Loucy (cell line): ENCODE measurements at regions not wholly inside any gene's neighbourhood (a gene's known extent, or its start where the extent isn't known, plus 50 kb on each side); places are given as distances from the start of the nearest gene placed in this dataset.

Source experiments
- EZH2phosphoT487 ChIP-seq: fragments of 200-600 bp; IDR thresholded peaks from 2 replicates; pipeline ENCODE4 v1.6.1; 2018; ENCODE audit warnings: antibody characterized with exemption, mild to moderate bottlenecking, moderate library complexity, borderline replicate concordance
- TF ChIP-seq, protein P1 (sequence below): fragments of 200-600 bp; sonication (generic); conservative IDR thresholded peaks from 2 replicates; pipeline ENCODE4 v1.5.1; 2014; ENCODE audit warnings: mild to moderate bottlenecking, antibody characterized with exemption, low read length

DNA sequence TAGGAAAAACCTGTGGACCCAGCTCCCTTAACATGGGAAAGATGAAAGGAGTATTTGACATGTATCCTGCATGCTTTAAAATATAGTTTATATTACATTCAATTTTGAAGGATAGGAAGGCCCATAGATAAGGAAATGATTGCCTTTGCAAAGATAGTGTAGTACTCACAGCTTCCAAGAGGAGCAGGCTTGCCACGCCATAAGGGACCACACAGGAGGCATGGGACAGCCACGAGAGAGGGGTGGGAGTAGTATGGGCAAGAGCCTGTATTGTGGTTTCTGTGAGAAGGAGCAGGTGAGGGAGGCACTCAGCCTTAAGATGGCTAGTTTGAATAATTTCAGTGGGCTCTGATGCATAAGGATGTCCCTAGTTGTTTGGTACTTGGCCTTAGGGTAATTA, 740.3 kb downstream of the SATB2 start:
- TF ChIP-seq, protein P1, sequence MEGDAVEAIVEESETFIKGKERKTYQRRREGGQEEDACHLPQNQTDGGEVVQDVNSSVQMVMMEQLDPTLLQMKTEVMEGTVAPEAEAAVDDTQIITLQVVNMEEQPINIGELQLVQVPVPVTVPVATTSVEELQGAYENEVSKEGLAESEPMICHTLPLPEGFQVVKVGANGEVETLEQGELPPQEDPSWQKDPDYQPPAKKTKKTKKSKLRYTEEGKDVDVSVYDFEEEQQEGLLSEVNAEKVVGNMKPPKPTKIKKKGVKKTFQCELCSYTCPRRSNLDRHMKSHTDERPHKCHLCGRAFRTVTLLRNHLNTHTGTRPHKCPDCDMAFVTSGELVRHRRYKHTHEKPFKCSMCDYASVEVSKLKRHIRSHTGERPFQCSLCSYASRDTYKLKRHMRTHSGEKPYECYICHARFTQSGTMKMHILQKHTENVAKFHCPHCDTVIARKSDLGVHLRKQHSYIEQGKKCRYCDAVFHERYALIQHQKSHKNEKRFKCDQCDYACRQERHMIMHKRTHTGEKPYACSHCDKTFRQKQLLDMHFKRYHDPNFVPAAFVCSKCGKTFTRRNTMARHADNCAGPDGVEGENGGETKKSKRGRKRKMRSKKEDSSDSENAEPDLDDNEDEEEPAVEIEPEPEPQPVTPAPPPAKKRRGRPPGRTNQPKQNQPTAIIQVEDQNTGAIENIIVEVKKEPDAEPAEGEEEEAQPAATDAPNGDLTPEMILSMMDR = peak; percentile 38
- TF ChIP-seq EZH2phosphoT487 = no peak
